ENCODE measurements at regions not wholly inside any gene's neighbourhood (a gene's known extent, or its start where the extent isn't known, plus 50 kb on each side); places are given as distances from the start of the nearest gene placed in this dataset.

DNA sequence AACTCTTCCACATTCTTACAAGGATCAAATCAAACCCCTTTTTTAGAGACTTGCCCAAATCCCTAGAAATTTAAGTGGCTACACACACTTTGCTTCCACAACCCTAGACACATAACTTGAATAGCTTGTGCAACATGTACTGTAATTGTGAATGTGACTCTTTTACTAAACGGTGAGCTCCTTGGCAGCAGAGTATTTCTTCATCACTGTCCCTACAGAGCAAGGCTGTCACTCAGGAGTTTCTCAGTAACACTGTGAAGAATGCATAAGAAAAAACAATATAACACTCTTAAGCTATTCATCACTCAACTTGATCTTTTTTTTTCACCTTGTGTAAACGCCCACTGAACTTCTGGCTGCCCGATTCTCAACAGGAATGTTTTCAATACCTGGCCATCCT, 53.8 kb upstream of the ADAMTS18 start:
- intact Hi-C loops (cut with DNase I), result no loop called here
- Histone ChIP-seq H3K27me3 (peaks cover 0 to 22% (median 0%) of the 10 kb centered on the region in 4 donors), H3K4me3 (no peak overlapping the region), H3K27ac (no peak overlapping the region), H3K9me3 (no peaks in the 10 kb centered on the region), H3K4me1 (no peaks in the 10 kb centered on the region), H3K36me3 (no peaks in the 10 kb centered on the region)
- DNase-seq, result no peak
- 18 to 19% methylated on average over 3 of the region's 3 CpGs for WGBS, 2 donors
- no peak for TF ChIP-seq POLR2A (IDR thresholded peaks at IDR 0.05)
- TF ChIP-seq, protein P1, sequence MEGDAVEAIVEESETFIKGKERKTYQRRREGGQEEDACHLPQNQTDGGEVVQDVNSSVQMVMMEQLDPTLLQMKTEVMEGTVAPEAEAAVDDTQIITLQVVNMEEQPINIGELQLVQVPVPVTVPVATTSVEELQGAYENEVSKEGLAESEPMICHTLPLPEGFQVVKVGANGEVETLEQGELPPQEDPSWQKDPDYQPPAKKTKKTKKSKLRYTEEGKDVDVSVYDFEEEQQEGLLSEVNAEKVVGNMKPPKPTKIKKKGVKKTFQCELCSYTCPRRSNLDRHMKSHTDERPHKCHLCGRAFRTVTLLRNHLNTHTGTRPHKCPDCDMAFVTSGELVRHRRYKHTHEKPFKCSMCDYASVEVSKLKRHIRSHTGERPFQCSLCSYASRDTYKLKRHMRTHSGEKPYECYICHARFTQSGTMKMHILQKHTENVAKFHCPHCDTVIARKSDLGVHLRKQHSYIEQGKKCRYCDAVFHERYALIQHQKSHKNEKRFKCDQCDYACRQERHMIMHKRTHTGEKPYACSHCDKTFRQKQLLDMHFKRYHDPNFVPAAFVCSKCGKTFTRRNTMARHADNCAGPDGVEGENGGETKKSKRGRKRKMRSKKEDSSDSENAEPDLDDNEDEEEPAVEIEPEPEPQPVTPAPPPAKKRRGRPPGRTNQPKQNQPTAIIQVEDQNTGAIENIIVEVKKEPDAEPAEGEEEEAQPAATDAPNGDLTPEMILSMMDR (IDR thresholded peaks at IDR 0.05), result no peak

DNA sequence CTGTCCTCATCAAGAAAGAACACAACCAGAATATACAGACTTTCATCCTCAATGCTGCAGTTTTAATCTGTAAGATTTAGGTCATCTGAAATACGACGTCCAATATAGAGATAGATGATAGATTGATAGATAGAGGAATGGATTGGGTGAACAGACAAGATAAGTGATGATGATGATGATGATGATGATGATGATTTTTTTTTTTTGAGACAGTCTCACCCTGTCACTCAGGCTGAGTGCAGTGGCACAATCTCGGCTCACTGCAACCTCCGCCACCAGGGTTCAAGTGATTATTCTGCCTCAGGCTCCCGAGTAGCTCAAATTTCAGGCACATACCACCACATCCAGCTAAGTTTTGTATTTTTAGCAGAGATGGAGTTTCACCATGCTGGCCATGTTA, 56.3 kb upstream of the ADAMTS18 start:
- Histone ChIP-seq H3K36me3 (no peaks in the 10 kb centered on the region), H3K4me1 (no peaks in the 10 kb centered on the region), H3K9me3 (no peaks in the 10 kb centered on the region), H3K4me3 (no peak overlapping the region), H3K27ac (no peak overlapping the region), H3K27me3 (peaks cover 0 to 11% (median 0%) of the 10 kb centered on the region in 4 donors)
- intact Hi-C loops (cut with DNase I), result no loop called here
- WGBS, 2 donors, result 80 to 89% methylated on average over 5 of the region's 5 CpGs
- TF ChIP-seq, protein P1 (IDR thresholded peaks at IDR 0.05), result no peak
- no peak for TF ChIP-seq POLR2A (IDR thresholded peaks at IDR 0.05)
- no peak for DNase-seq

DNA sequence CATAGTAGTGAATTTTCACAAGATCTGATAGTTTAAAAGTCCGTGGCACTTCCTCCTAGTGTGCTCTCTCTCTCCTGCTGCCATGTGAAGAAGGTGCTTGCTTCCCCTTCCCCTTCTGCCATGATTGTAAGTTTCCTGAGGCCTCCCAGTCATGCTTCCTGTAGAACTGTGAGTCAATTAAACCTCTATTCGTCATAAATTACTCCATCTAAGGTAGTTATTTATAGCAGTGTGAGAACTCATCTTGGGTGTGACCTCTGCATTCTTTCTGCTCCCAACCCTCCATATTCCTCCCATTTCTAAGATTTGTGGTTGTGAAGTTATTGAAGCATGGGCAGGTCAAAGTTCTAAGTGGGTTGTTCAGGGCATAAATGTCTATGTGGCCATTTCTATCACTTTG, 62.1 kb upstream of the ADAMTS18 start:
- Histone ChIP-seq H3K27ac (no peak overlapping the region), H3K27me3 (peaks cover 0 to 4% (median 0%) of the 10 kb centered on the region in 4 donors), H3K4me1 (no peaks in the 10 kb centered on the region), H3K4me3 (no peak overlapping the region), H3K9me3 (no peaks in the 10 kb centered on the region), H3K36me3 (no peaks in the 10 kb centered on the region)
- no peak for DNase-seq
- intact Hi-C loops (cut with DNase I), result no loop called here
- WGBS, 2 donors, result 35 to 68% methylated on average over 2 of the region's 2 CpGs
- TF ChIP-seq, protein P1 (IDR thresholded peaks at IDR 0.05), result no peak
- no peak for TF ChIP-seq POLR2A (IDR thresholded peaks at IDR 0.05)

DNA sequence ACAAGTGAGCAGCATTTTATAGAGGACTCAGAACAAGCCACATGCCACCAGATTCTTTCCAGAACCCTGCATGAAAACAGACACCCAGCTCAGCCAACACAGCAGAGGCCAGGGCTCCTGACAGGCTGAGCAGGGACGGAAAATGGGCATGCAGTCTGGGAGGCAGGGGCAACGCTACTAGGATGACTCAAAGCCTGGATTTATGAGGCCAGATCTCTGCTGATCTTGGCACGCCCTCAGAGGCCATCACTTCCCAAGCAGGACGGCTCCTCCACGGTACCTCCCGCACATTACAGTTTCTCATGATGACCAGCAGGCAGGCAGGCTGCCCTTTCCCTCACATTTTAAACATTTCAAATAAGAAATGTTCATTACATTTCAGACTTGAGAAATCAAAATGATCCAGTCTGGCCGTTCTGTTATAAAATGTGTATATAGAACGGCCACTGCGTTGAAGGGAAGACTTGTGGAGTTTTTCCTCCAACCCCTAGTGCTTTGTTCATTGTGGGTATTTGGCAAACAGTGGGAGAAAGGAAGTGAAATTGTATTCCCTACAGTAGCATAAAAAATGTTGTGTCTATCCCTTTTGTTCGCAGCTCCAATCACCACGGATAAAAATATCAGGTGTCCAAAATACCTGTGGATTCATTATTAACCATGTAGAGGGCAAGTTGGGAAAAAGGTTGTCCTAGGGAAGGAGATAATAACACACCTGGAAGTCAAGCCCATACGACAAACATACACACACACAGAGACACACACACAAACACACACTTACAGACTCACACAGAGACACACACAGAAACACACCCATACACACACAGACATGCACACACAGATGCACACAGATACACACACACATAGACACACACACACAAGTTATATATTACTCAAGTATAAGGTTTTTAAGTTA, 64.8 kb upstream of the ADAMTS18 start:
- H3K4me3 ChIP-seq, result no peak overlapping the region
- WGBS, 2 donors, result 48 to 60% methylated on average over 12 of the region's 12 CpGs
- intact Hi-C loops (cut with DNase I), result no loop called here
- no peak overlapping the region for H3K27ac ChIP-seq
- no peaks in the 10 kb centered on the region for H3K9me3 ChIP-seq
- no peaks in the 10 kb centered on the region for H3K4me1 ChIP-seq
- no peaks in the 10 kb centered on the region for H3K36me3 ChIP-seq
- no peak for DNase-seq
- no peaks in the 10 kb centered on the region for H3K27me3 ChIP-seq
- no peak for TF ChIP-seq POLR2A (IDR thresholded peaks at IDR 0.05)
- TF ChIP-seq, protein P1 (IDR thresholded peaks at IDR 0.05), result no peak

DNA sequence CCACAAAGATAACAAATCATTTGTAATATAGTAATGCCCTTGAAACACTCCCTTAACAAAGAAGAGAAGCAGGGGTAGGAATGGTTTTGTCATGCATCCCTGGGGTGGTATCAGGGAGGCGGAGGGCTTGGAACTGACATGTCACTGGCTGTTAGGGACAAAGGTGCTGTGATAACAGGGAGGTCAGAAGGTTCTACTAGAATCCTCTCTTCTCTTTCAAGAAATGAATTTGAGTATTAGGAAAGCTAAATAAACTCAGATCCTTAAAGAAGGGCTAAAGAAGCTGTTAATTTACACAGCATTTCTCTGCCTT, 65.4 kb upstream of the ADAMTS18 start:
- no peak overlapping the region for H3K4me3 ChIP-seq
- no peak overlapping the region for H3K27ac ChIP-seq
- intact Hi-C loops (cut with DNase I), result no loop called here
- no peaks in the 10 kb centered on the region for H3K36me3 ChIP-seq
- H3K27me3 ChIP-seq, result no peaks in the 10 kb centered on the region
- no peaks in the 10 kb centered on the region for H3K9me3 ChIP-seq
- no peak for TF ChIP-seq POLR2A (IDR thresholded peaks at IDR 0.05)
- TF ChIP-seq, protein P1 (IDR thresholded peaks at IDR 0.05), result no peak
- H3K4me1 ChIP-seq, result no peaks in the 10 kb centered on the region
- 77 to 100% methylated on average over 1 of the region's 1 CpG for WGBS, 2 donors
- DNase-seq, result no peak
